Fibroblast of the conjunctiva (primary cell): ENCODE measurements at regions not wholly inside any gene's neighbourhood (a gene's known extent, or its start where the extent isn't known, plus 50 kb on each side); places are given as distances from the start of the nearest gene placed in this dataset.
A peak's percentile ranks its signal among the peaks of the same experiment; 100 is the strongest.
"Not testable (repeated sequence)": the region's sequence is repeated elsewhere in the genome, so short reads cannot be mapped to it uniquely, and the experiment has no call there.

Experiments used
- DNase-seq: peaks from one replicate; pipeline ENCODE4 v3.0.0-alpha.2; 2010; ENCODE audit warnings: low read depth

GRCh38 chrX:118215346-118215745 is 98.7 kb upstream of the KLHL13 start:
- no peak for DNase-seq

DNA sequence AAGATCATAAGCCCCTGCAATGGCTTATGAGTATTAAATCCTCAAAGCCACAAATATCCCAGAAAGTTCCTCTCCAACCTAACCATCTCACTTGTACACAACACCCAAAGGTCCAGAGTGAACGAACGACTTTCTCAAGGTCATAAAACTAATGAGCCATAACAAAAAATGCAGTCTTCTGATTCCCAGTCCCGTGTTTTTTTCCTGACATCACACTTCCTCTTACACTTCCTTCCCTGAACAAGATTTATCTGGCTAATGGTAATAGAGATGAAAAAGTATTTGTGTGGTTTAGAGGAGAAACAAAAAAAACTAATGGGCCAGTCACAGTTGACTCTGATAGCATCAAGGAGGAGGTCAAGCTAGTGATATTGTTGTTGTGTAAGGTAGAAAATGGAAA is 99.5 kb upstream of the KLHL13 start:
- no peak for DNase-seq

DNA sequence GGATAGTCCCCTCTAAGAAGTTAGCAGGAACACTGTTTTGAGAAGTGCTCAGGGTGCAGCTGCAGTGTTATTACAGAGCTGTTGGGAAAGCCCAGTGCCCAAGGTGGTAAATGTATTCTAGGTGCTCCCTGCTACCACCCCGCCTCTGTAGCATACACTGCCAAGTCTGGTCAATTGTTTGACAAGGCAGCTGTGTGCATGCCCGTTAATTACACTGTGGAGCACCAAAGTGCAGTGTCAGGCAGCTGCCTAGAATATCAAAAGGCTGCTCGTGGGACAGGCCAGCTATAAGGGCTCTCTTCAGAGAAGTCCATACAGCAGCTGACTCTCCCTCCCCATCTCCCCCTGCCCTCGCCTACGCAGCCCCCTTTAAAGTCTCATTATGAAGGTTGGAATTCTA is 99.9 kb upstream of the KLHL13 start:
- no peak for DNase-seq

GRCh38 chrX:118218079-118218478 is 101.5 kb upstream of the KLHL13 start:
- DNase-seq = no peak

- DNase-seq = no peak
Measured at GRCh38 chrX:118218940-118219339, 102.3 kb upstream of the KLHL13 start.

- DNase-seq = no peak
Measured at GRCh38 chrX:118219866-118220265, 103.3 kb upstream of the KLHL13 start.

DNA sequence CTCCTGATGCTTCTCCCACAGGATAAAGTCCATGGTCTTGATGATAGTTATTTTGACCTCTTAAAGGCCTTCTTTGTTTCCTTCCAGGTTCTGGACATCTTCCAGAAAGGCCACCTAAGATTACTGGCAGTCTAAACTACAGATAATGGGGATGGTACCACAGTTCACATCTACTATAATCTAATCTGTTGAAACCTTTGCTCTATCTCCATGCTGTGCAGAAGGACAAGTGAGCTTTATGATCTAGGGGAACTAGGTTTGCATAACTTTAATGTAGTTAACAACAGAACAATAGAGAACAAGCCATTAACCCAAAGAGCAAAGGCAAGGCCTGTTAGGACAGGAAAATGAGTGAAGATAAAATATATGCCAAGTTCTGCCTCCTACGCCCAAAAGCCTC is 103.9 kb upstream of the KLHL13 start:
- DNase-seq = no peak

GRCh38 chrX:118221270-118221669 is 104.7 kb upstream of the KLHL13 start:
- DNase-seq = no peak

GRCh38 chrX:118221733-118222132 is 105.1 kb upstream of the KLHL13 start:
- DNase-seq = no peak

- DNase-seq = no peak
Measured at GRCh38 chrX:118222421-118222820, 105.8 kb upstream of the KLHL13 start.

DNA sequence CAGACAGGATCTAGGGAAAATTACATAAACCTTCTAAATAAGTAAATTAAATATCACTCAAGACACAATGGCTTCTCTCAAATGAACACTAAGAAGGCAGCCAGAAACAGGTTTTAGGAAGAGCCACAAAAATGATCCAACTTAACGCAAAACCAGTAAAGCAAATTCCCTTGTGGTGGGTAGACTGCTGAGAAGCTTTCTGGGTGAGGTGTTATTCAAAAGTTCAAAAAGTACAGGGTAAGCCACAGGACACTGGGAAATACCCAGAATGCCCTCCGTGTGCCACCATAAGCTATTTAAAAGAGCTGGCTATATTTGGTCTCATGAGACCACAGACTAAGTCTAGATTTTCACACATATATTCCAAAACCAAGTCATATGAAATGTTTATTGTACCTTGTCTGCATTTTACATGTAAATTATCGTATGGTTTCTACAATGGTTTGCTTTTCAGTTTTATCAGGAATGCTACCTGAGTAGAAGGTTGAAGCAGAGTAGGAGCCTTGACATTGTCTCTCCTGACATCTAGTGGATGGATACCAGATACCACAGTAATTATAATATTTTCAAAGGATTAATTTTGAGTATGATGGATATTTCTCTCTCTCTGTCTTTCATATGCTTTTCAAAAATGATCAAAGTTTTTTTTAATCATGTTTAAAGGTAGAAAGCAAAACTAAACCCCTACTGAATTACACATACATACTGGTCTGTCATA is 109.3 kb upstream of the KLHL13 start:
- no peak for DNase-seq

- DNase-seq = no peak
Measured at GRCh38 chrX:118228041-118228440, 111.4 kb upstream of the KLHL13 start.

- no peak for DNase-seq
Measured at GRCh38 chrX:118228456-118228855, 111.8 kb upstream of the KLHL13 start.

GRCh38 chrX:118231464-118231863 is 114.4 kb upstream of the WDR44 start:
- DNase-seq = no peak

- peak; percentile 27 for DNase-seq
Measured at GRCh38 chrX:118239178-118239870, 106.6 kb upstream of the WDR44 start.

- peak; percentile 35 for DNase-seq
Measured at GRCh38 chrX:118239913-118240698, 105.8 kb upstream of the WDR44 start.

DNA sequence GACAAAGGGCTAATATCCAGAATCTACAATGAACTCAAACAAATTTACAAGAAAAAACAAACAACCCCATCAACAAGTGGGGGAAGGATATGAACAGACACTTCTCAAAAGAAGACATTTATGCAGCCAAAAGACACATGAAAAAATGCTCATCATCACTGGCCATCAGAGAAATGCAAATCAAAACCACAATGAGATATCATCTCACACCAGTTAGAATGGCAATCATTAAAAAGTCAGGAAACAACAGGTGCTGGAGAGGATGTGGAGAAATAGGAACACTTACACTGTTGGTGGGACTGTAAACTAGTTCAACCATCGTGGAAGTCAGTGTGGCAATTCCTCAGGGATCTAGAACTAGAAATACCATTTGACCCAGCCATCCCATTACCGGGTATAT is 98.9 kb upstream of the WDR44 start:
- not testable (repeated sequence) for DNase-seq

- no peak for DNase-seq
Measured at GRCh38 chrX:118249146-118249545, 96.8 kb upstream of the WDR44 start.

DNA sequence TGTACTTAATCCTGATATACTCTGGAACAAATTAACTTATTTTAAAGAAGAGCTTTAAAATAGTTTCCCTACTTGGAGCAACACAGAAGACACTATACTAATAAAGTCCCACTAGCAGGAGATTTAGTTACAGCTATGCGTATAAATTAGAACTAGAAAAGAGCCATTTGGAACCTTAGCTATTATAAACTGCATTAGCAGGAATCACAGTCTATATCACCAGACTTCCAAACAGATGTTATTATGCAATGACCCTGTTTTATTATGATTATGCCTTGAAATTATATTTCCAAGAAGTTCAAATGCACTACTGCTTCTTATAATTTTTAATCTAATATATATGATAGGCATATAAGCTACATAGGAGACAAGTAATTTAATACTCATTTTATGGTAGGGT is 95.5 kb upstream of the WDR44 start:
- no peak for DNase-seq

- DNase-seq = no peak
Measured at GRCh38 chrX:118251271-118251670, 94.6 kb upstream of the WDR44 start.

- DNase-seq = no peak
Measured at GRCh38 chrX:118252967-118253366, 92.9 kb upstream of the WDR44 start.

- peak; percentile 48 for DNase-seq
Measured at GRCh38 chrX:118254611-118255010, 91.3 kb upstream of the WDR44 start.

DNA sequence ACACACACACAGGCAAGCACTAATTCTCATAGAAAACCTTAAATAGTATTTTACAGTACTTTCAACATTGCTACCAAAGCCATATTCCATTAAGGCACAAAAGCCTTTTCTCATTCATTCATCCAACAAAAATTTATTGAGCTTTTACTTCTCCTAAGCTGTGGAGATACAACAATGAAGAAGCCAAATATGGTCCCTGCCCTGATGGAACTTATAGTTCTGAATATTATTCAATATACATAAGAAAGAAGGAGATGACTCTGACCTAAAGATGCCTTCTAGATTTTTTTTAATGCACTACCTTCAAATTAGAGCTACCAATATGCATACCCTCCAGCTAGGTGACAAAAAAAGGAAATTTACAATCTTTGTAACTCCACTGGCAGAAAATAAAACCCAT is 90.0 kb upstream of the WDR44 start:
- no peak for DNase-seq
